K562 (cell line): ENCODE measurements at regions not wholly inside any gene's neighbourhood (a gene's known extent, or its start where the extent isn't known, plus 50 kb on each side); places are given as distances from the start of the nearest gene placed in this dataset.

Experiments used
- CTBP1 ChIP-seq: fragments of 450-650 bp; IDR thresholded peaks from 2 replicates; pipeline ENCODE4 v1.6.1; 2016; ENCODE audit warnings: borderline replicate concordance
- IFI16 ChIP-seq: fragments of 250-450 bp; sonication (Bioruptor Pico); IDR thresholded peaks from 2 replicates; pipeline ENCODE4 v2.1.2; 2022; ENCODE audit warnings: mild to moderate bottlenecking, inconsistent platforms
- MYNN ChIP-seq, 2 experiments: sonication (generic); formaldehyde crosslinking in 1 of 2; IDR thresholded peaks; 2 replicates each; pipeline versions ENCODE4 v1.5.0 to v1.6.1; 2016 to 2020; ENCODE audit warnings: antibody characterized with exemption in 1 of 2, missing genetic modification reagents in 1 of 2
- PRPF4 ChIP-seq: fragments of 200-400 bp; formaldehyde crosslinking; IDR thresholded peaks from one replicate; pipeline ENCODE4 v1.6.1; 2017; ENCODE audit warnings: low read length, low read depth, mild to moderate bottlenecking; ENCODE audit not compliant: insufficient read depth, poor library complexity, severe bottlenecking
- ZNF140 ChIP-seq: fragments of 250-450 bp; sonication (Bioruptor Pico); IDR thresholded peaks from 2 replicates; pipeline ENCODE4 v1.8.0; 2021; ENCODE audit warnings: moderate library complexity, mild to moderate bottlenecking, inconsistent platforms
- TF ChIP-seq, protein P1 (sequence below), 2 experiments: fragments of 450-650 bp in 1 of 2; sonication (generic) in 1 of 2; formaldehyde crosslinking in 1 of 2; IDR thresholded peaks; 2 replicates each; pipeline versions ENCODE4 v1.7.1 to v1.9.0; 2016 to 2022; ENCODE audit warnings: inconsistent platforms in 1 of 2, mild to moderate bottlenecking in 1 of 2, missing genetic modification reagents in 1 of 2
- TF ChIP-seq, protein P2 (sequence below): fragments of 250-450 bp; sonication (Bioruptor Pico); IDR thresholded peaks from 2 replicates; pipeline ENCODE4 v1.8.0; 2021; ENCODE audit warnings: mild to moderate bottlenecking, moderate library complexity

DNA sequence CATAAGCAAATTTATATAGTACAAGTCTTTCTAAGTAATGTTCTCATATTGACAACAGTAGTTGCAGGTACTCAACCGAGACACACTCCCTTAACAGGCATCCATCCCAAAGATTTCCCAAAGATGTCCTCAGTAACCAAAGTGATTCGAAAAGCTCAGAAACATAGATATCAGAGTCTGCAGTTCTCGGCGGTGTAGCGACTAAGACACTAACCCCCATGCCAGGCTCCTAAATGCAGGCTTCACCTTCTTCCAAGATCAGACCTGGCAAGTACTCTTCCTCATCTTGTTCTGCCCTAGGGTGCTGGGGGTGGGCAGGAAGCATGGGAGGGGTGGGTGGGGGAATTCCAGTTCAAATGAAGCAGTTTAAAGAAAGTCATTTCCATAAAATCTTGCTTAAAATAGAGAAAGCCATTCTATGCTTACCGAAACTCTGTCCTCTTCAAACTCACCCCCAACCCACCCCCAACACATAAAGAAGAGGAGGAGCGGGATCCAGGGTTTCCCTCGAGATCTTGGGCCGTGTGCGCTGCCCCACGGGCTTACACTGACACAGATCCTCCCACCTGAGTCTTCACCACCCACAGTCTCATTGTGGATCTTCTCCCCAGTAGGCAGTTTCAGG, 59.0 kb upstream of the BCL6 start (continued):
- TF ChIP-seq, protein P1, sequence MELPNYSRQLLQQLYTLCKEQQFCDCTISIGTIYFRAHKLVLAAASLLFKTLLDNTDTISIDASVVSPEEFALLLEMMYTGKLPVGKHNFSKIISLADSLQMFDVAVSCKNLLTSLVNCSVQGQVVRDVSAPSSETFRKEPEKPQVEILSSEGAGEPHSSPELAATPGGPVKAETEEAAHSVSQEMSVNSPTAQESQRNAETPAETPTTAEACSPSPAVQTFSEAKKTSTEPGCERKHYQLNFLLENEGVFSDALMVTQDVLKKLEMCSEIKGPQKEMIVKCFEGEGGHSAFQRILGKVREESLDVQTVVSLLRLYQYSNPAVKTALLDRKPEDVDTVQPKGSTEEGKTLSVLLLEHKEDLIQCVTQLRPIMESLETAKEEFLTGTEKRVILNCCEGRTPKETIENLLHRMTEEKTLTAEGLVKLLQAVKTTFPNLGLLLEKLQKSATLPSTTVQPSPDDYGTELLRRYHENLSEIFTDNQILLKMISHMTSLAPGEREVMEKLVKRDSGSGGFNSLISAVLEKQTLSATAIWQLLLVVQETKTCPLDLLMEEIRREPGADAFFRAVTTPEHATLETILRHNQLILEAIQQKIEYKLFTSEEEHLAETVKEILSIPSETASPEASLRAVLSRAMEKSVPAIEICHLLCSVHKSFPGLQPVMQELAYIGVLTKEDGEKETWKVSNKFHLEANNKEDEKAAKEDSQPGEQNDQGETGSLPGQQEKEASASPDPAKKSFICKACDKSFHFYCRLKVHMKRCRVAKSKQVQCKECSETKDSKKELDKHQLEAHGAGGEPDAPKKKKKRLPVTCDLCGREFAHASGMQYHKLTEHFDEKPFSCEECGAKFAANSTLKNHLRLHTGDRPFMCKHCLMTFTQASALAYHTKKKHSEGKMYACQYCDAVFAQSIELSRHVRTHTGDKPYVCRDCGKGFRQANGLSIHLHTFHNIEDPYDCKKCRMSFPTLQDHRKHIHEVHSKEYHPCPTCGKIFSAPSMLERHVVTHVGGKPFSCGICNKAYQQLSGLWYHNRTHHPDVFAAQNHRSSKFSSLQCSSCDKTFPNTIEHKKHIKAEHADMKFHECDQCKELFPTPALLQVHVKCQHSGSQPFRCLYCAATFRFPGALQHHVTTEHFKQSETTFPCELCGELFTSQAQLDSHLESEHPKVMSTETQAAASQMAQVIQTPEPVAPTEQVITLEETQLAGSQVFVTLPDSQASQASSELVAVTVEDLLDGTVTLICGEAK (IDR thresholded peaks at IDR 0.05), result no peak
- TF ChIP-seq, protein P1 (CRISPR knock-in tag; IDR thresholded peaks at IDR 0.05), result no peak
- TF ChIP-seq MYNN (IDR thresholded peaks at IDR 0.05), result no peak
- TF ChIP-seq MYNN (CRISPR knock-in tag; IDR thresholded peaks at IDR 0.05), result no peak
- no peak for TF ChIP-seq CTBP1
- no peak for TF ChIP-seq ZNF140 (CRISPR knock-in tag)
- TF ChIP-seq, protein P2, sequence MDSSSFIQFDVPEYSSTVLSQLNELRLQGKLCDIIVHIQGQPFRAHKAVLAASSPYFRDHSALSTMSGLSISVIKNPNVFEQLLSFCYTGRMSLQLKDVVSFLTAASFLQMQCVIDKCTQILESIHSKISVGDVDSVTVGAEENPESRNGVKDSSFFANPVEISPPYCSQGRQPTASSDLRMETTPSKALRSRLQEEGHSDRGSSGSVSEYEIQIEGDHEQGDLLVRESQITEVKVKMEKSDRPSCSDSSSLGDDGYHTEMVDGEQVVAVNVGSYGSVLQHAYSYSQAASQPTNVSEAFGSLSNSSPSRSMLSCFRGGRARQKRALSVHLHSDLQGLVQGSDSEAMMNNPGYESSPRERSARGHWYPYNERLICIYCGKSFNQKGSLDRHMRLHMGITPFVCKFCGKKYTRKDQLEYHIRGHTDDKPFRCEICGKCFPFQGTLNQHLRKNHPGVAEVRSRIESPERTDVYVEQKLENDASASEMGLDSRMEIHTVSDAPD (CRISPR knock-in tag), result no peak
- TF ChIP-seq PRPF4, result no peak
- no peak for TF ChIP-seq IFI16
